GM23248 (cell line): ENCODE measurements at regions not wholly inside any gene's neighbourhood (a gene's known extent, or its start where the extent isn't known, plus 50 kb on each side); places are given as distances from the start of the nearest gene placed in this dataset.
A peak's percentile ranks its signal among the peaks of the same experiment; 100 is the strongest.

Experiments
- DNase-seq: peaks from one replicate; pipeline ENCODE4 v3.0.0-alpha.2; 2015
- H2AFZ ChIP-seq: fragments of 200-600 bp; sonication (generic); 2 replicates; pipeline ENCODE4 v1.6.1; 2016; ENCODE audit warnings: antibody characterized with exemption
- H3F3A ChIP-seq: fragments of 200-600 bp; sonication (generic); 2 replicates; pipeline ENCODE4 v1.6.1; 2016; ENCODE audit warnings: mild to moderate bottlenecking, antibody characterized with exemption, mixed run types; ENCODE audit not compliant: insufficient read depth
- H3K27ac ChIP-seq: fragments of 200-600 bp; sonication (generic); 2 replicates; pipeline ENCODE4 v1.5.1; 2016; ENCODE audit warnings: mild to moderate bottlenecking
- H3K27me3 ChIP-seq: fragments of 200-600 bp; sonication (generic); replicated peaks from 2 replicates; pipeline ENCODE4 v1.6.1; 2016; ENCODE audit warnings: mild to moderate bottlenecking; ENCODE audit not compliant: insufficient read depth
- H3K36me3 ChIP-seq: fragments of 200-600 bp; sonication (generic); 2 replicates; pipeline ENCODE4 v1.6.1; 2016; ENCODE audit warnings: low read depth, mild to moderate bottlenecking
- H3K4me1 ChIP-seq: fragments of 200-600 bp; sonication (generic); 2 replicates; pipeline ENCODE4 v1.6.1; 2016; ENCODE audit warnings: mild to moderate bottlenecking; ENCODE audit not compliant: insufficient read depth
- H3K4me2 ChIP-seq: fragments of 200-600 bp; sonication (generic); one replicate; pipeline ENCODE4 v1.6.1; 2016; ENCODE audit warnings: mild to moderate bottlenecking; ENCODE audit not compliant: unreplicated experiment
- H3K4me3 ChIP-seq: fragments of 200-600 bp; sonication (generic); 2 replicates; pipeline ENCODE4 v1.5.1; 2016; ENCODE audit warnings: mild to moderate bottlenecking
- H3K79me2 ChIP-seq: fragments of 200-600 bp; sonication (generic); 2 replicates; pipeline ENCODE4 v1.6.1; 2016; ENCODE audit warnings: mild to moderate bottlenecking; ENCODE audit not compliant: insufficient read depth
- H3K9ac ChIP-seq: fragments of 200-600 bp; sonication (generic); 2 replicates; pipeline ENCODE4 v1.6.1; 2016; ENCODE audit warnings: mild to moderate bottlenecking
- H3K9me2 ChIP-seq: fragments of 200-600 bp; sonication (generic); 2 replicates; pipeline ENCODE4 v1.6.1; 2016; ENCODE audit warnings: mixed run types, mild to moderate bottlenecking, moderate library complexity; ENCODE audit not compliant: insufficient read depth
- H3K9me3 ChIP-seq: fragments of 200-600 bp; sonication (generic); one replicate; pipeline ENCODE4 v1.6.1; 2017; ENCODE audit warnings: low read depth
- H4K20me1 ChIP-seq: fragments of 200-600 bp; sonication (generic); 2 replicates; pipeline ENCODE4 v1.6.0; 2016; ENCODE audit not compliant: insufficient read depth
- EZH2 ChIP-seq: fragments of 200-600 bp; sonication (generic); IDR thresholded peaks from 2 replicates; pipeline ENCODE4 v1.6.1; 2018; ENCODE audit warnings: antibody characterized with exemption, mild to moderate bottlenecking; ENCODE audit not compliant: insufficient read depth, poor library complexity, severe bottlenecking
- EZH2phosphoT487 ChIP-seq: fragments of 200-600 bp; sonication (generic); IDR thresholded peaks from 2 replicates; pipeline ENCODE4 v1.6.1; 2018; ENCODE audit warnings: antibody characterized with exemption, moderate library complexity, mild to moderate bottlenecking, low read depth; ENCODE audit not compliant: insufficient read depth
- WGBS, 2 experiments: methylation state at CpG; one replicate each; pipeline ENCODE4 v1.1.6; 2015 to 2017; ENCODE audit warnings: low lambda C conversion rate in 2 of 2, low coverage in 1 of 2; ENCODE audit errors: missing lambda C conversion rate in 2 of 2; 5-methylcytosine and 5-hydroxymethylcytosine counted together
- in situ Hi-C: fragments of 300-500 bp; cut with MboI; formaldehyde crosslinking; loops from 2 replicates; pipeline ENCODE4 v1.15.0; 2020

DNA sequence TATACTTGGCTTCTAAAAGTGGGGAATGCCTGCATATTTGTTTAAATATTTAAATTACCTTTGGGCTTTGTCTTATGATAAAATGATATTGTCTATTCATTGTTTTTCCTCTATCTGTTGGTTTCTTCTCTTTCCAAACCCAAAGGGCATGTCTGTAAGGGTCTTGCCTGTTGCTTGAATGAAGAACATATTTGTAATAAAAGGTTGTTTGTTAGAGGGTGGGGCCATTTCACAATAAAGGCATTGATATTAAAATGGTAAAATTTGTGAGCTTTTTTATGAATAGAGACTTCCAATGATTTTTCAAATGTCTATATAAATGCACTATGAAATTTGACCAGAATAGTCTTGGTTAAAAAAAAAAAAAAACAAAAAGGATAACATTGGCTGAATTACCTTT is 105.2 kb downstream of the DKK1 start:
- H3K27ac ChIP-seq: no peak overlapping the region
- no peak overlapping the region for H3K4me2 ChIP-seq
- no peaks in the 10 kb centered on the region for H3F3A ChIP-seq
- TF ChIP-seq EZH2 (no peak), EZH2phosphoT487 (no peak)
- H3K4me1 ChIP-seq: no peaks in the 10 kb centered on the region
- H3K9ac ChIP-seq: no peak overlapping the region
- no peaks in the 10 kb centered on the region for H3K9me3 ChIP-seq
- H3K36me3 ChIP-seq: no peaks in the 10 kb centered on the region
- no peaks in the 10 kb centered on the region for H3K27me3 ChIP-seq
- H3K79me2 ChIP-seq: no peaks in the 10 kb centered on the region
- no peak overlapping the region for H3K4me3 ChIP-seq
- DNase-seq: no peak
- no peaks in the 10 kb centered on the region for H4K20me1 ChIP-seq
- no peaks in the 10 kb centered on the region for H3K9me2 ChIP-seq
- in situ Hi-C loops: no loop called here
- no peak overlapping the region for H2AFZ ChIP-seq

DNA sequence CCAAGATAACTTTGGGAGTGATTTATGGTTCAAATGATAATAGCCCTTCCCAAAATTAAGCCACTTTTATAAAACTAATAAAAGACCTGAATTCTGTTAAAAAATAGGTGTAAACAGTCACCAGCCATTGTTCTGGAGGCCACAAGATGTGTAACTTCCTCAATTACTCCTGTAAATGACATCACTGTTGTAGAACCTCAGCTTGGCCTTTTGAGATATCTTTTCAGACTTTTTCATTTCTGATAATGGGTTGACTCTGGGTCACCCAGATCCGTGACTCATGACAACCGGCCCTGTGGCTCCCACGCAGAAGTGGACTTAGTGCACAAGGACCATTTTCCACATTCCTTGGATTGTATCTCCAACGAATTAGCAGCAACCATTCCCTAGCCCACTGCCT is 106.6 kb downstream of the DKK1 start:
- Histone ChIP-seq H3K4me3 (no peak overlapping the region), H3K4me1 (no peaks in the 10 kb centered on the region), H3K9me3 (no peaks in the 10 kb centered on the region), H3K9ac (no peak overlapping the region), H4K20me1 (no peaks in the 10 kb centered on the region), H3K27me3 (no peaks in the 10 kb centered on the region), H3K4me2 (no peak overlapping the region), H2AFZ (no peak overlapping the region), H3K27ac (no peak overlapping the region), H3K36me3 (no peaks in the 10 kb centered on the region), H3K79me2 (no peaks in the 10 kb centered on the region), H3F3A (peaks cover 3% of the 10 kb centered on the region; the same call in 1 of the 2 replicates), H3K9me2 (no peaks in the 10 kb centered on the region)
- WGBS, 2 experiments: 87 to 93% methylated on average over 4 of the region's 4 CpGs
- TF ChIP-seq EZH2phosphoT487: no peak
- no peak for TF ChIP-seq EZH2
- DNase-seq: peak; percentile 2
- in situ Hi-C loops: no loop called here

DNA sequence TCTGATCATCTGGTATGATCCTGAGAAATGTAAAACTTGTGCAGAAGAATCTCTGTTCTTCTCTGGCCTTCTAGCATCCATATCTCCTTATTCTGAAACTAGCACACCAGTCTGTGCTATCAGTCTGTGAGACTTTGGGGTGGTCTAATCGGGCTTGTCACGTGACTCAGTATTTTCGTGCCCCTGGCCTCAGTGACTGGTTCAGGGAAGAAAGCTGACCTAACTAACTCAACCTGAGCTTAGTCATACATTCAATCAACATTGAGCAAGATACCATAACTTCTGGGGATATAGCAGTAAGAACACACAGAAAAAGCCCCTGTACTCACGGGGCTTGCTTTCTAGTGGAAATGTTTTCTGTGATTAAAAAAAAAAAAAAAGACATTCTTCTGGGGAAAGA is 109.3 kb downstream of the DKK1 start:
- no peak for DNase-seq
- Histone ChIP-seq H3K4me1 (no peaks in the 10 kb centered on the region), H3K9me3 (no peaks in the 10 kb centered on the region), H2AFZ (no peak overlapping the region), H3K4me2 (no peak overlapping the region), H3K27me3 (no peaks in the 10 kb centered on the region), H3K4me3 (no peak overlapping the region), H3K79me2 (no peaks in the 10 kb centered on the region), H3K36me3 (no peaks in the 10 kb centered on the region), H3K9me2 (no peaks in the 10 kb centered on the region), H3K9ac (no peak overlapping the region), H3K27ac (no peak overlapping the region), H4K20me1 (no peaks in the 10 kb centered on the region), H3F3A (peaks cover 3% of the 10 kb centered on the region; the same call in 1 of the 2 replicates)
- 89% methylated on average over 4 of the region's 4 CpGs for WGBS, 2 experiments
- no peak for TF ChIP-seq EZH2phosphoT487
- no peak for TF ChIP-seq EZH2
- in situ Hi-C loops: no loop called here

DNA sequence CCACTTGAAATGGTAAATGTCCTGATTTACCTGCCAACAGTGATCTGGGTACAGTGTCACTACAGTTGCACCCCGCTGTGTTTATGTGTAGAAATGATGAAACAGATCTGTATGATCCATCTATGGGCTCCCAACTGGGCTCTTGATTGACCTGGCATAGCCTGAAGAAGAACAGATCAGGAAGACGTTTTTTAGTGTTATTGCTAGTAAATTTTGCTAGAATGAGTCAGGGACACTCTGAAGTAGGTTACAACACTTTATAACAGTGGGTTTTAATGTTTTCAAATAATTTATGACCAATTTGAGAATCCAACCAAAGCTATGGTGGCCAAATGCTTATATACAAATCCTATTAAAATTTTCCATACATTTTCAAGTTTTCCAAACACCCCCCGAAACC is 110.3 kb downstream of the DKK1 start:
- no peak overlapping the region for H3K27ac ChIP-seq
- H3F3A ChIP-seq: peaks cover 3% of the 10 kb centered on the region; the same call in 1 of the 2 replicates
- TF ChIP-seq EZH2phosphoT487 (no peak), EZH2 (no peak)
- H3K9me2 ChIP-seq: no peaks in the 10 kb centered on the region
- no peak overlapping the region for H3K4me2 ChIP-seq
- H3K27me3 ChIP-seq: no peaks in the 10 kb centered on the region
- DNase-seq: peak; percentile 20
- H3K4me3 ChIP-seq: no peak overlapping the region
- no peaks in the 10 kb centered on the region for H3K9me3 ChIP-seq
- 80 to 84% methylated on average over 3 of the region's 3 CpGs for WGBS, 2 experiments
- H4K20me1 ChIP-seq: no peaks in the 10 kb centered on the region
- no peaks in the 10 kb centered on the region for H3K36me3 ChIP-seq
- in situ Hi-C loops: no loop called here
- no peak overlapping the region for H3K9ac ChIP-seq
- no peaks in the 10 kb centered on the region for H3K79me2 ChIP-seq
- H2AFZ ChIP-seq: no peak overlapping the region
- no peaks in the 10 kb centered on the region for H3K4me1 ChIP-seq

DNA sequence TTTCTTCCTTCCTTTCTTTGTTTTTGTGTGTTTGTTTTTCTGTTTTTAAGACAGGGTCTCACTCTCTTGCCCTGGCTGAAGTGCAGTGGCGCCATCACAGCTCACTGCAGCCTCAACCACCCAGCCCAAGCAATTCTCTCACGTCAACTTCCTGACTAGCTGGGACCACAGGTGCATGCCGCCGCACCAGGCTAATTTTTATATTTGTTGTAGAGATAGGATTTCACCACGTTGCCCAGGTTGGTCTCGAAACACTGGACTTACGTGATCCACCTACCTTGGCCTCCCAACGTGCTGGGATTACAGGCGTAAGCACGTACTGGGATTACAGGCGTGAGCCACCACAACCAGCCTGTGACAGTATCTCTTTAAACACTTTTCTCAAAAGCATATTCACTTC is 120.7 kb downstream of the DKK1 start:
- peaks cover 15% of the 10 kb centered on the region for H3K4me1 ChIP-seq
- no peaks in the 10 kb centered on the region for H4K20me1 ChIP-seq
- 97% methylated on average over 11 of the region's 11 CpGs for WGBS, 2 experiments
- H3K79me2 ChIP-seq: no peaks in the 10 kb centered on the region
- peaks cover 6% of the 10 kb centered on the region; the same call in 1 of the 2 replicates for H3F3A ChIP-seq
- no peak overlapping the region for H3K27ac ChIP-seq
- H3K4me2 ChIP-seq: no peak overlapping the region
- H3K9me2 ChIP-seq: no peaks in the 10 kb centered on the region
- H3K27me3 ChIP-seq: no peaks in the 10 kb centered on the region
- H3K9me3 ChIP-seq: no peaks in the 10 kb centered on the region
- in situ Hi-C loops: no loop called here
- no peak overlapping the region for H3K9ac ChIP-seq
- no peak overlapping the region for H2AFZ ChIP-seq
- no peaks in the 10 kb centered on the region for H3K36me3 ChIP-seq
- no peak for TF ChIP-seq EZH2phosphoT487
- no peak for TF ChIP-seq EZH2
- no peak overlapping the region for H3K4me3 ChIP-seq
- no peak for DNase-seq
